Breast epithelium (tissue), 4 donors: ENCODE measurements at regions not wholly inside any gene's neighbourhood (a gene's known extent, or its start where the extent isn't known, plus 50 kb on each side); places are given as distances from the start of the nearest gene placed in this dataset.
"Not testable (repeated sequence)": the region's sequence is repeated elsewhere in the genome, so short reads cannot be mapped to it uniquely, and the experiment has no call there.

Experiments
- DNase-seq, 2 donors: peaks; one replicate each; pipeline ENCODE4 v3.0.0-alpha.2; 2019; ENCODE audit warnings: low spot score in 2 of 2
- H3K27ac ChIP-seq, 2 donors: fragments of 200-600 bp; sonication (generic) in 1 of 2; one replicate each; pipeline ENCODE4 v1.5.1; 2016 to 2019; ENCODE audit warnings: mild to moderate bottlenecking in 1 of 2
- H3K27me3 ChIP-seq, 2 donors: fragments of 200-600 bp; sonication (generic) in 1 of 2; one replicate each; pipeline versions ENCODE4 v1.5.1 to v1.6.0; 2017 to 2019; ENCODE audit warnings: control low read depth in 1 of 2, mild to moderate bottlenecking in 1 of 2
- H3K36me3 ChIP-seq: fragments of 200-600 bp; one replicate; pipeline ENCODE4 v1.5.1; 2019
- H3K4me1 ChIP-seq, 2 donors: fragments of 200-600 bp; sonication (generic); one replicate each; pipeline ENCODE4 v1.5.1; 2016 to 2019; ENCODE audit warnings: control low read depth in 1 of 2
- H3K4me3 ChIP-seq, 3 donors: fragments of 200-600 bp; sonication (generic); 1 replicate in 2 of 3; 2 replicates in 1 of 3; pipeline ENCODE4 v1.5.1; 2016 to 2019; ENCODE audit warnings: mild to moderate bottlenecking in 3 of 3, moderate library complexity in 2 of 3
- H3K9me3 ChIP-seq, 2 donors: fragments of 200-600 bp; sonication (generic) in 1 of 2; one replicate each; pipeline ENCODE4 v1.5.1; 2016 to 2019; ENCODE audit warnings: control low read depth in 1 of 2
- CTCF ChIP-seq, 3 donors: fragments of 450-650 bp; IDR thresholded peaks; one replicate each; pipeline ENCODE4 v1.5.1; 2016 to 2017; ENCODE audit warnings: antibody characterized with exemption in 3 of 3, mild to moderate bottlenecking in 3 of 3, moderate library complexity in 3 of 3
- POLR2A ChIP-seq: fragments of 450-650 bp; IDR thresholded peaks from one replicate; pipeline ENCODE4 v1.6.1; 2016; ENCODE audit warnings: antibody characterized with exemption, mild to moderate bottlenecking, moderate library complexity
- POLR2AphosphoS5 ChIP-seq, 3 donors: sonication (generic); formaldehyde crosslinking; IDR thresholded peaks; one replicate each; pipeline ENCODE4 v1.6.1; 2017; ENCODE audit warnings: antibody characterized with exemption in 3 of 3
- intact Hi-C: fragments of 100-400 bp; cut with DNase I; formaldehyde crosslinking; loops from one replicate; pipeline ENCODE4 v1.15.1; 2023; ENCODE audit warnings: low total_unique reads

GRCh38 chrX:46236411-46236810 lies 308.8 kb downstream of the ZNF674 start:
- TF ChIP-seq CTCF (IDR thresholded peaks at IDR 0.05) (no peak), POLR2A (no peak), POLR2AphosphoS5 (IDR thresholded peaks at IDR 0.05) (no peak)
- no peaks in the 10 kb centered on the region for H3K36me3 ChIP-seq
- peaks cover 0 to 11% of the 10 kb centered on the region in 2 donors for H3K27me3 ChIP-seq
- DNase-seq = no peak
- intact Hi-C loops = no loop called here
- no peaks in the 10 kb centered on the region for H3K9me3 ChIP-seq
- no peaks in the 10 kb centered on the region for H3K4me1 ChIP-seq
- H3K27ac ChIP-seq = no peak overlapping the region
- H3K4me3 ChIP-seq = no peak overlapping the region

- Histone ChIP-seq H3K36me3 (no peaks in the 10 kb centered on the region), H3K27me3 (peaks cover 0 to 11% of the 10 kb centered on the region in 2 donors), H3K9me3 (no peaks in the 10 kb centered on the region), H3K4me3 (no peak overlapping the region), H3K4me1 (no peaks in the 10 kb centered on the region), H3K27ac (no peak overlapping the region)
- intact Hi-C loops = no loop called here
- TF ChIP-seq POLR2A = no peak
- no peak for TF ChIP-seq CTCF (IDR thresholded peaks at IDR 0.05)
- TF ChIP-seq POLR2AphosphoS5 (IDR thresholded peaks at IDR 0.05) = no peak
- no peak for DNase-seq
Measured at GRCh38 chrX:46235778-46236177, 309.4 kb downstream of the ZNF674 start.

GRCh38 chrX:46234775-46235174 lies 310.4 kb downstream of the ZNF674 start:
- Histone ChIP-seq H3K9me3 (no peaks in the 10 kb centered on the region), H3K4me3 (no peak overlapping the region), H3K4me1 (no peaks in the 10 kb centered on the region), H3K27me3 (peaks cover 0 to 11% of the 10 kb centered on the region in 2 donors), H3K27ac (no peak overlapping the region), H3K36me3 (no peaks in the 10 kb centered on the region)
- no peak for DNase-seq
- no peak for TF ChIP-seq CTCF (IDR thresholded peaks at IDR 0.05)
- no peak for TF ChIP-seq POLR2AphosphoS5 (IDR thresholded peaks at IDR 0.05)
- no peak for TF ChIP-seq POLR2A
- intact Hi-C loops = no loop called here

- TF ChIP-seq CTCF (IDR thresholded peaks at IDR 0.05) (no peak), POLR2A (no peak), POLR2AphosphoS5 (IDR thresholded peaks at IDR 0.05) (no peak)
- Histone ChIP-seq H3K4me1 (no peaks in the 10 kb centered on the region), H3K9me3 (no peaks in the 10 kb centered on the region), H3K27ac (no peak overlapping the region), H3K4me3 (no peak overlapping the region), H3K27me3 (peaks cover 0 to 7% of the 10 kb centered on the region in 2 donors), H3K36me3 (no peaks in the 10 kb centered on the region)
- DNase-seq = no peak
- intact Hi-C loops = no loop called here
Measured at GRCh38 chrX:46228389-46228788, 316.8 kb downstream of the ZNF674 start.

- Histone ChIP-seq H3K27ac (no peak overlapping the region), H3K4me3 (no peak overlapping the region), H3K4me1 (no peaks in the 10 kb centered on the region), H3K36me3 (no peaks in the 10 kb centered on the region), H3K9me3 (no peaks in the 10 kb centered on the region), H3K27me3 (no peaks in the 10 kb centered on the region)
- TF ChIP-seq POLR2A (no peak), CTCF (IDR thresholded peaks at IDR 0.05) (no peak), POLR2AphosphoS5 (IDR thresholded peaks at IDR 0.05) (no peak)
- intact Hi-C loops = no loop called here
- no peak for DNase-seq
Measured at GRCh38 chrX:46226422-46226821, 318.8 kb downstream of the ZNF674 start.

- H3K4me3 ChIP-seq, H3K27ac ChIP-seq, H3K27me3 ChIP-seq, H3K9me3 ChIP-seq, H3K36me3 ChIP-seq, H3K4me1 ChIP-seq, intact Hi-C loops, DNase-seq: not testable (repeated sequence)
Measured at GRCh38 chrX:46223499-46223898, 321.7 kb downstream of the ZNF674 start.
